ENCODE measurements at regions not wholly inside any gene's neighbourhood (a gene's known extent, or its start where the extent isn't known, plus 50 kb on each side); places are given as distances from the start of the nearest gene placed in this dataset.

DNA sequence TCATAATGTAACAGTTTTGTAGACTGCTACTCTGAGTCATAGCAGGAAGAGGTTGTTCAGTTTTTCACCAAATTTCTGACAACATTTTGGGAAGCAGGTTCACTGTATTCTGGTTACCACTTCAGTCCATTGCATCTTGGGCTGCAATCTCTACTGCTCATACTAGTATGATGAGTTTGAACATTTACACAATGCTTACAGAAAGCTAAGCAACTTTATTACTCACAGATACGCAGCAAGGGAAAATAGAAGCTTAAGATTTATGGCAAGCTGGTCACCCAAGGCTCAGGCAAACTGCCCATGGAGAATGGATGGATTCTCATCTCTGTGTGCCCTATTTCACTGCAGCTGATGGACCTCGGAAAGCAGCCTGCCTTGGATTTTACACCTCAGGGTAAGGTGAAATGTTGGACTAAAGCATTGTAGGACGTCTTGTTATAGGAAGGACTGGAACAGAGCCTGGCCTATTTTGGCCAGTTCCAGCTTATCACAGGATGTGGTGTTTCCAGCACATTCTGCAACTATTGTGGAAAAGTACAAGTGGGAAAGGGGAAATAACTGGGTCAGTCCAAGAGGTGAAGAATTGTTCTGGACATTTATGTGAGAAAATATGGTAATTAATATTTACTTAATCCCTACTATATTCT lies 887.1 kb upstream of the AGA start:
- no peaks in the 10 kb centered on the region for H3K27me3 ChIP-seq (replicated peaks; ENCODE audit: insufficient read depth, low read depth, low read length, poor library complexity)
- DNase-seq (ENCODE audit: low spot score), result no peak
- intact Hi-C loops (cut with micrococcal nuclease; ENCODE audit: unreplicated experiment), result no loop called here
- no peaks in the 10 kb centered on the region for H3K9me3 ChIP-seq (ENCODE audit: low read depth, low read length, poor library complexity, severe bottlenecking)
- ChIA-PET CTCF (no interaction called here), POLR2A (ENCODE audit: low non-redundant PET) (no interaction called here)
- no TSS peak for BruUV-seq (replicated peaks)
- no peak for TF ChIP-seq EZH2 (IDR thresholded peaks at IDR 0.05; ENCODE audit: borderline replicate concordance, low read depth, low read length, poor library complexity, severe bottlenecking)
- TF ChIP-seq, protein P1, sequence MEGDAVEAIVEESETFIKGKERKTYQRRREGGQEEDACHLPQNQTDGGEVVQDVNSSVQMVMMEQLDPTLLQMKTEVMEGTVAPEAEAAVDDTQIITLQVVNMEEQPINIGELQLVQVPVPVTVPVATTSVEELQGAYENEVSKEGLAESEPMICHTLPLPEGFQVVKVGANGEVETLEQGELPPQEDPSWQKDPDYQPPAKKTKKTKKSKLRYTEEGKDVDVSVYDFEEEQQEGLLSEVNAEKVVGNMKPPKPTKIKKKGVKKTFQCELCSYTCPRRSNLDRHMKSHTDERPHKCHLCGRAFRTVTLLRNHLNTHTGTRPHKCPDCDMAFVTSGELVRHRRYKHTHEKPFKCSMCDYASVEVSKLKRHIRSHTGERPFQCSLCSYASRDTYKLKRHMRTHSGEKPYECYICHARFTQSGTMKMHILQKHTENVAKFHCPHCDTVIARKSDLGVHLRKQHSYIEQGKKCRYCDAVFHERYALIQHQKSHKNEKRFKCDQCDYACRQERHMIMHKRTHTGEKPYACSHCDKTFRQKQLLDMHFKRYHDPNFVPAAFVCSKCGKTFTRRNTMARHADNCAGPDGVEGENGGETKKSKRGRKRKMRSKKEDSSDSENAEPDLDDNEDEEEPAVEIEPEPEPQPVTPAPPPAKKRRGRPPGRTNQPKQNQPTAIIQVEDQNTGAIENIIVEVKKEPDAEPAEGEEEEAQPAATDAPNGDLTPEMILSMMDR (conservative IDR thresholded peaks at IDR 0.05; ENCODE audit: low read depth, low read length), result no peak
- no peaks in the 10 kb centered on the region for H3K36me3 ChIP-seq (ENCODE audit: insufficient read depth, low read length, poor library complexity, severe bottlenecking)
- no peaks in the 10 kb centered on the region for H3K4me1 ChIP-seq (ENCODE audit: insufficient read depth, low read length, poor library complexity, severe bottlenecking)
- no peak overlapping the region for H3K4me3 ChIP-seq (ENCODE audit: low read depth, low read length, poor library complexity, severe bottlenecking)
- H3K27ac ChIP-seq (ENCODE audit: low read depth, low read length, poor library complexity, severe bottlenecking), result no peak overlapping the region

DNA sequence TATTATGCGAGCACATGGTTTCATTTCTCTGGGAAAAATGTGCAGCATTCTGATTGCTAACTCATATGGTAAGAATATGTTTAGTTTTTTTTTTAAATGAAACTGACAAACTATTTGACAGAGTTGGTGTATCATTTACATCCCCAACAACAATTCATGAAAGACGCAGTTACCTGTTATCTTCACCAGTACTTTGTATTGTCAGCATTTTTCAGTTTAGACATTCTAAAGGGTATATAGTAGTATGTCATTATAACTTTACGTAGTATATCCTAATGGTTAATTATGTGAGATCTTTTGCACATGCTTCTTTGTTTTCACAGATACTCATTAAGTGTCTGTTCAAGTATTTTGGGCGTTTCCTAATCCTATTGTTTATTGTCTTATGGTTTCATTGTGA lies 891.1 kb upstream of the AGA start:
- CTCF ChIA-PET, result no interaction called here
- Histone ChIP-seq H3K36me3 (ENCODE audit: insufficient read depth, low read length, poor library complexity, severe bottlenecking) (no peaks in the 10 kb centered on the region), H3K27ac (ENCODE audit: low read depth, low read length, poor library complexity, severe bottlenecking) (no peak overlapping the region), H3K4me3 (ENCODE audit: low read depth, low read length, poor library complexity, severe bottlenecking) (no peak overlapping the region), H3K9me3 (ENCODE audit: low read depth, low read length, poor library complexity, severe bottlenecking) (no peaks in the 10 kb centered on the region), H3K4me1 (ENCODE audit: insufficient read depth, low read length, poor library complexity, severe bottlenecking) (no peaks in the 10 kb centered on the region), H3K27me3 (replicated peaks; ENCODE audit: insufficient read depth, low read depth, low read length, poor library complexity) (no peaks in the 10 kb centered on the region)
- POLR2A ChIA-PET (ENCODE audit: low non-redundant PET), result no interaction called here
- DNase-seq (ENCODE audit: low spot score), result no peak
- intact Hi-C loops (cut with micrococcal nuclease; ENCODE audit: unreplicated experiment), result no loop called here
- no TSS peak for BruUV-seq (replicated peaks)
- no peak for TF ChIP-seq EZH2 (IDR thresholded peaks at IDR 0.05; ENCODE audit: borderline replicate concordance, low read depth, low read length, poor library complexity, severe bottlenecking)
- TF ChIP-seq, protein P1 (conservative IDR thresholded peaks at IDR 0.05; ENCODE audit: low read depth, low read length), result no peak

DNA sequence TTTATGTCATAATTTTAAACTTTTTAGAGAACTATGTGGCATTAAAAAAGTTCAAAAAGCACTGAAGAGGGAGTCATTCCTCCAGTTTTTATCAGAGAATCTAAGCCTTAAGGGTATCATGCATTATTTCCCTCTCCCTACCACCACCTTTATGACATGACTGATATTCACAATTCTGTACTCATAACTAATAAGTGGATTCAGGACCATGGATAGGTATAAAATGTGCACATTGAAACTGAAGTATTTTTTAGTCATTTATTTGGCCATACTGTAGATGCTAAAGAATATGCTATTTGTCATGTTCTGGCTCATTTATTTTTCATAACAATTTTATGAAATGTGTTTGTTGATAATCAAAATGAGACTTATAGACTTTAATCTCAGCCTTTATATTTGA lies 897.5 kb upstream of the AGA start:
- no peak for TF ChIP-seq EZH2 (IDR thresholded peaks at IDR 0.05; ENCODE audit: borderline replicate concordance, low read depth, low read length, poor library complexity, severe bottlenecking)
- TF ChIP-seq, protein P1 (conservative IDR thresholded peaks at IDR 0.05; ENCODE audit: low read depth, low read length), result no peak
- intact Hi-C loops (cut with micrococcal nuclease; ENCODE audit: unreplicated experiment), result no loop called here
- H3K27me3 ChIP-seq (replicated peaks; ENCODE audit: insufficient read depth, low read depth, low read length, poor library complexity), result no peaks in the 10 kb centered on the region
- DNase-seq (ENCODE audit: low spot score), result no peak
- BruUV-seq (replicated peaks), result no TSS peak
- H3K4me1 ChIP-seq (ENCODE audit: insufficient read depth, low read length, poor library complexity, severe bottlenecking), result no peaks in the 10 kb centered on the region
- ChIA-PET POLR2A (ENCODE audit: low non-redundant PET) (no interaction called here), CTCF (no interaction called here)
- no peaks in the 10 kb centered on the region for H3K9me3 ChIP-seq (ENCODE audit: low read depth, low read length, poor library complexity, severe bottlenecking)
- no peak overlapping the region for H3K27ac ChIP-seq (ENCODE audit: low read depth, low read length, poor library complexity, severe bottlenecking)
- no peaks in the 10 kb centered on the region for H3K36me3 ChIP-seq (ENCODE audit: insufficient read depth, low read length, poor library complexity, severe bottlenecking)
- H3K4me3 ChIP-seq (ENCODE audit: low read depth, low read length, poor library complexity, severe bottlenecking), result no peak overlapping the region
